Right renal cortex interstitium (tissue), 3 donors: ENCODE measurements at regions not wholly inside any gene's neighbourhood (a gene's known extent, or its start where the extent isn't known, plus 50 kb on each side); places are given as distances from the start of the nearest gene placed in this dataset.
"Not testable (repeated sequence)": the region's sequence is repeated elsewhere in the genome, so short reads cannot be mapped to it uniquely, and the experiment has no call there.

Experiments
- DNase-seq, 3 donors: peaks; one replicate each; pipeline ENCODE4 v3.0.0-alpha.2; 2013; ENCODE audit warnings: low read depth in 3 of 3, low spot score in 2 of 3

DNA sequence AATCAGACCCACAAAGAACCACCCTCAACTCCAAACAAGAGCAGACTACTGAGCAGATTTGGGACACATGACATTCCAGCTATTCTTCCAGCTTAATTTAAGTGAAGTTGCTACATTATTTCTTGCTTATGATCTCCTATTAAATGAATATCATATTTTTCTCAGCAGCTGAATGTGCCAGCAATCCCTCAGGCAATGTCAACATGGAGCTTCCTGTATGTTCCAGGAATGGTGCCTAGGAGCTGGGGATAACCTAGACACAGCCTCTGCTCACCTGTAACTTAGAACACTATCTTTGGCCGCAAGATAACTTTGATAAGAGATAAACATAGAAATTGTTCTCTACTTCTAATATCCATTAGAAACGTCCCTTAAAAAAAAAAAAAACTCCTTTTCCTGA lies 274.4 kb upstream of the RASGEF1B start:
- DNase-seq = no peak

DNA sequence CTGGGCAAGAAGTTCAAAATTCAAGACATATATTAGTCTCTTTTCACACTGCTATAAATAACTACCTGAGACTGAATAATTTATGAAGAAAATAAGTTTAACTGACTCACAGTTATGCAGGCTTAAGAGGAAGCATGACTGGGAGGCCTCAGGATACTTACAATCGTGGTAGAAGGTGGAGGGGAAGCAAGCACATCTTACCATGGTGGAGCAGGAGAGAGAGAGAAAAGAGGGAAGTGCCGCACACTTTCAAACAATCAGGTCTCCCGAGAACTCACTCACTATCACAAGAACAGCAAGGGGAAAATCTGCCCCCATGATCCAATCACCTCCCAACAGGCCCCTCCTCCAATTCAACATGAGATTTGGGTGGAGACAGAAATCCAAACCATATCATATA lies 273.3 kb upstream of the RASGEF1B start:
- no peak for DNase-seq

- no peak for DNase-seq
Measured at GRCh38 chr4:81743731-81744435, 272.2 kb upstream of the RASGEF1B start.

GRCh38 chr4:81740487-81740886 lies 268.8 kb upstream of the RASGEF1B start:
- DNase-seq = no peak

DNA sequence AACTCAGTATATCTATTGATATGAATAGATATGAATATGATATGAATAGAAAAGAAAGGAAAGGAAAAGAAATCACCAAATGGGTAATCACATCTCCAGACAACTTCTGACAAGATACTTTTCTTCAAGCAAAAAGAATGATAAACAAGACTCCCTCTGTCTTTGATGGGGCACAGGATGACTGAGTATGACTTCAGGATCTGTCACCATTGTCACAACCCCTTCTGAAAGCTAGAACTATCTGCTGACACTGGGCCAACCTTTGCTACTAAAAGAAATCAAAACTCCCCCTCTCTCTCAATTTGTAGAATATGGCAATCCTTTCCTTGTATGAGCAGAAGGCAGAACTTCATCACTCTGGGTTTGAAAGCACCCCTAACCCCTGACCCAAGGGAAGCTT lies 267.2 kb upstream of the RASGEF1B start:
- no peak for DNase-seq

GRCh38 chr4:81737865-81738559 lies 266.3 kb upstream of the RASGEF1B start:
- DNase-seq = no peak

DNA sequence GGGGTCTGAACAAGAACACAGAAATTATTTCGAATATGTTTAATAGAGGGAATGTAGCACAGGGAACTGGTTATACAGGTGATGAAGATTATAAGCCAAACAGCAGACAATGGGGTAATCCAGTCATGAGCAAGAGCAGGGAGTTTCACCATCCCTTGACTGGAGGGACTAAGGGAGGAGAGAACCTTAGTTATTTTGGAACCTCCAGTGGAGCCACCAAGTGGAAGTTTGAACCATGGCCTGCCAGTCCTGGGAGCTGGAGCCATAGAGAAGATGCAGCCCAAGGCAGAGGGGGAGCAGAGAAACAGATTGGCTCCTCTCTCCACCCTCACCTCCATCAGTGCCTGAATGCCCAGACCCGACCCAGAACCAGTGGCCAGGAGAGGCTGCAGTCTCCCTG lies 264.6 kb upstream of the RASGEF1B start:
- no peak for DNase-seq

- no peak for DNase-seq
Measured at GRCh38 chr4:81732980-81733379, 261.3 kb upstream of the RASGEF1B start.

DNA sequence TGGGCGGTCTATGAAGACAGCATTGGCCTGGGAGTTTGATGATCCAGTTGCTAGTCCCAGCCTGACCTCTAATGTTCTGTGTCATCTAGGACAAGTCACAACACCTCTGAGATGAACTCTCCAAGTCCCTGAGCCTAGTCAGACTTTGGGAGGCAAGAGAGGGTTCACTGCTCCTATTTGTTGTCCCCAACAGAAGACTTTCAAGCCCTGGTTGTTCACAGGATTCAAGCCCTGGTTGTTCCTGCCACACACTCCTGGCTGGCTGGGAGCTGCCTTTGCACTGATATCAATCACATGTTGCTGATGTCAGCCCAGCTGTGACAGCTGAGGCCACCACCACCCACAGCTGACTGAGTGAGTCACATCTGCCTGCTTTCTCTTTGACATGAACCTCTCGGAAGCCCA lies 253.2 kb upstream of the RASGEF1B start:
- DNase-seq = no peak

DNA sequence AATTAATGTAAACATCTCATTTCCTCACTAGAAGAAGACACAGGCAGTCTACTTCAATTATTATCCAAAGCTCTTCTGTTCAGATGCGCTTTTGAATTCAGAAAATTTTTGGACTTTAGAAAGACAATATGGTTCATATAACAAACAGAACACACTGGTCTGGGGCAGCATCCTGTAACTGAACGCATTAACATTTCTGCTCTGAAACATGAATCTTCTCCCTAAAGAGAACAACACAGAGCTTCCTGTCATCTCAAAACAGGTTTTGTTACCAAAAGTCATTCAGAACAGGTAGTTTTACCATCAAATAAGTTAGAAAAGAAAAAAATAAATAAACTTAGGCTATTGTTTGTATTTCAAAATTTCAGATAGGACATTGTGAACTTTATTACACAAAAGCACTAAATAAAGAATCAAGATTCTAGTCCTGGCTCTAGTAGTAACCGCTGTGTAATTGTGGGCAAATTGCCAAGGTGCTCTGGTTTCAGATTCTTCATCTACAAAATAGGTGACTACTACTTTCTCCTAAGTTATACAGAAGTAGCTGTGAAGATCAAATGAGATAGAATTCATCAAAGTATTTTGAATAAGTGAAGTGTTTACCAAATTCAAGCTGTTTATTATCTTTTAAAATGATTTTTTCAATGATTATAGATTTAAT lies 252.3 kb upstream of the RASGEF1B start:
- DNase-seq = no peak

DNA sequence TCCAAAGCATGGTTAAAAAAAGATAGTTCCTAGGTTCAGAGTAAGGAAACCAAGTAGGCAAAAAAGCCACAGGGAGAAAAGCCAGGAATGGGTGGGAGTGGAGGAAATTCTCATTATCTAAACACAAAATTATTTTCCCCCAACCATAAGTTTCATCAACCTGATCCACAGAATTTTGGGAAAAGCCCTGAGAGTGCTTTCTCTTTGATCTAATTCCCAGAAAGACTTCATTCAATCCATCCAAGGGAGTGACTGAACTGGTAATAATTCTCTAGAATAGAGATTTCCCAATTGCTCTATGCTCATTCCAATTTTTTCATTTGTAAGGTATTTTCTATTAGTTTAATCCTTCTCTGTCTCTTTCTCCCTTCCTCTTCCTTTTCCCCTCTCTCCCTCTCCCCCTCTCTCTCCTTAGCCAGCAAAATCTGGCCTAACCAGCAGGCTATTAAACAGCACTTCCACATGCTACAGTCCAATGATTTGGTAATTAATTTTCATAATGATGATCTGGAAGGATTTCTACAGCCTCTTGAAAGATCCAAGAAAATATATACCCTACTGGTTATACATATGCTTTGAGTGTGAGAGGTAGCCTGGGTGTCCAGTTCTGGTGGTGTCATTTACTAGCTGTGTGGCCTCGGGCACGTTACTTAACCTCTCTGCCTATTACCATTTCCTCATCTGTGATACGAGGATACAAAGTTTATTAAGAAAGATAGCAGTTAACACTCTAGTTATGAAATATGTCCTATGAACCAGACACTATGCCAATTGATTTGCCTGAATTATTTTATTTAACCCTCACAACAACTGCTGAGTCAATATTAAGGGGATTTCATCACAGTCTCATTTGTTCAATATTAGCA lies 251.5 kb upstream of the RASGEF1B start:
- DNase-seq = no peak

DNA sequence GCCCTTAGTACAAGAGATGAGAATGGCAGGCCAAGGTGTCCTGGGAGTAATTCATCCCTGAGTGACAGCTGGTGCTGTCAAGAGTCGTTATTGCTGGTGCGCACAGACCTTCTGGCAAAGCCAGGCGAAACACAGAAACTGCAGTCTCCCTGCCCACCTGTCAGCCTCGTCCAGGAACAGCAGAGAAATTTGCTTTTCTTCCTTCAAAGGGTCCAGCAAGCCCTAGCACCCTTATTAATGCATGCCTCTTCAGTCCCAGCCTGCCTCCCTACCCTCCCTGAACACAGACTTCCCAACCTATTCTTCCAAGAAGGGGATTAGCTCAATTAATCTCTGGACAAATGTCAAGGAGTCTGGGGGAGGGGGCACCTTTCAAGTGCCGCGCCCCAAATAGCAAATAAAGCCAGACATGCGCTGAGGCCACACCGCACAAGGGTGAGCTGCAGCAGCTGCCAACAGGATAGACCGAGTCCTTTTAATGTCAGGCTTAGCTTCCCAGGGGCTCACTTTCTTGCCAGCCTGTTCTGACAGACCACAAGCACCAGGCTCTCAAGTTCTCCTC lies 250.7 kb upstream of the RASGEF1B start:
- no peak for DNase-seq

- DNase-seq = no peak
Measured at GRCh38 chr4:81715757-81716156, 244.1 kb upstream of the RASGEF1B start.

DNA sequence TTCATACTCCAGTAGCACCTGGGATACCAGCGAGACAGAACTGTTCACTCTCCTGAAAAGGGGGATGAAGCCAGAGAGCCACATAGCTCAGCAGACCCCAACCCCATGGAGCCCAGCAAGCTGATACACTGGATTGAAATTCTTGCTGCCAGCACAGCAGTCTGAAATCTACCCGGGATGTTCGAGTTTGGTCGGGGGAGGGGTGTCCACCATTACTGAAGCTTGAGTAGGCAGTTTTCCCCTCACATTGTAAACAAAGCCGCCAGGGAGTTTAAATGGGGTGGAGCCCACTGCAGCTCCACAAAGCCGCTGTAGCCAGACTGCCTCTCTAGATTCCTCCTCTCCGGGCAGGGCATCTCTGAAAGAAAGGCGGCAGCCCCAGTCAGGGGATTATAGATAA lies 243.7 kb upstream of the RASGEF1B start:
- DNase-seq = not testable (repeated sequence)

- DNase-seq = no peak
Measured at GRCh38 chr4:81714291-81714690, 242.6 kb upstream of the RASGEF1B start.

DNA sequence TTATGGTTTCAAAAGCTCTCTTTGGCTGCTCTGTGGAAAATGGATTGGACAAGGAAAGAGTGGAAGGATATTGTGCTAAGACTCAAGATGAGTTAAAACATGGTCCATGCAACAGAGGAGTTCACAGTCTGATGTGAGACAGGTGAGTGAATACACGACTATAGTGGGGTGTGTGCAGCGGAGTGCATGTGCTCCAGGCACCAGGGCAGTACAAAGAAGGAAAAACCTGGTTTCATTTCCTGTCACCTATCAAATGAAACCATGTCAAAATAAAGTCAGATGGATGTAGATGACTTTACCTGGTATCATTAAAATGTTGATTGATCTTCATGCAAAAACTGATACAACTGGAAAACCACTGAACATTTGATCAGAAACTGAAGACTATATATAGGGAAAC lies 241.0 kb upstream of the RASGEF1B start:
- no peak for DNase-seq

- DNase-seq = no peak
Measured at GRCh38 chr4:81704461-81704860, 232.8 kb upstream of the RASGEF1B start.

- no peak for DNase-seq
Measured at GRCh38 chr4:81700189-81700588, 228.5 kb upstream of the RASGEF1B start.

DNA sequence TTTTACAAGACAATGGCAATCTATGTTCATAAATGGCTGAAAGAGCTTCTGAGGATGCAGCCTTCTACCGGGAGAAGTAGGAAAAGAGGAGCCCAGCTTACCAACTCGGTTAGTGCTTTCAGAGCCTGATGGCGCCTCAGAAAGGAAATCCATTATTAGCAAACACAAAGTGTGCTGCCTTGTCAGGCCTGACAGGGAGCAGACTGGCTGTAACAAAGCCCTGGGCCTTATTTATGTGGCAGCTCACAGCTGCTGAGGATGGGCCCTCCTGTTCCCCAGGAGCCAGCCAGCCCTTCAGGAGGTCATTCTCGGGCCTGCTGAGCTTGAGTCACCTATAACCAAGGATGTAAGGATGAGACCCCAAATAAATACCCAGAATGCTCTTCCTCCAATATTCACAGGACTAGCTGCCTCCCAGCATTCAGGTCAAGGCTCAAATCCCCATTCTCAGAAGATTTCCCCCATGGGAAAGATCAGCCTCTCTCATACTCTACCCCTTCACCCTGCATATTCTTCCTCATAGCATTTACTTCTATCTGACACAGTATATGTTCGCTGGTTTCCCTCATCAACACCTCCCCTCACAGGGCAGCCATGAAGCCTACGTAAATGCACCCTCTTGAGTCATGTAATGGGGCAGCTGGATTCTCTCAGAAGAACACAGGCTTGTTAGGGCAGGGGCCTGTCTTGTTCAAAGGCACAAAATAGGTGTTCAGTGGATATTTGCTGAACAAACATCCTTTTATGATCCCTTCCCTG lies 227.0 kb upstream of the RASGEF1B start:
- no peak for DNase-seq
